Mucosa of rectum (tissue), 2 donors: ENCODE measurements at regions not wholly inside any gene's neighbourhood (a gene's known extent, or its start where the extent isn't known, plus 50 kb on each side); places are given as distances from the start of the nearest gene placed in this dataset.
A peak's percentile ranks its signal among the peaks of the same experiment; 100 is the strongest.

Experiments
- H3K27ac ChIP-seq, 2 donors: one replicate each; pipeline ENCODE4 v1.7.0; 2013; ENCODE audit warnings: inconsistent platforms in 2 of 2, low read depth in 2 of 2, low read length in 2 of 2
- H3K27me3 ChIP-seq, 2 donors: one replicate each; pipeline ENCODE4 v1.7.0; 2013; ENCODE audit warnings: low read length in 2 of 2; ENCODE audit not compliant: control insufficient read depth in 2 of 2, insufficient read depth in 2 of 2
- H3K36me3 ChIP-seq, 2 donors: one replicate each; pipeline ENCODE4 v1.7.0; 2013; ENCODE audit warnings: low read length in 2 of 2; ENCODE audit not compliant: control insufficient read depth in 2 of 2, insufficient read depth in 2 of 2
- H3K4me1 ChIP-seq, 2 donors: one replicate each; pipeline ENCODE4 v1.7.0; 2013; ENCODE audit warnings: low read length in 2 of 2, mild to moderate bottlenecking in 1 of 2; ENCODE audit not compliant: control insufficient read depth in 2 of 2, insufficient read depth in 2 of 2
- H3K4me3 ChIP-seq, 2 donors: one replicate each; pipeline ENCODE4 v1.7.0; 2013; ENCODE audit warnings: low read length in 2 of 2
- H3K9ac ChIP-seq, 2 donors: one replicate each; pipeline ENCODE4 v1.7.0; 2013; ENCODE audit warnings: low read length in 2 of 2, low read depth in 1 of 2, mild to moderate bottlenecking in 1 of 2
- H3K9me3 ChIP-seq, 2 donors: one replicate each; pipeline ENCODE4 v1.7.0; 2013; ENCODE audit warnings: low read length in 2 of 2; ENCODE audit not compliant: control insufficient read depth in 2 of 2
- donor health status: healthy.
- donor health status: Normal muscosa, but diverticular disease.

- no peak overlapping the region for H3K9ac ChIP-seq
- no peaks in the 10 kb centered on the region for H3K9me3 ChIP-seq
- no peaks in the 10 kb centered on the region for H3K27me3 ChIP-seq
- no peak overlapping the region for H3K27ac ChIP-seq
- no peak overlapping the region for H3K4me3 ChIP-seq
- no peaks in the 10 kb centered on the region for H3K36me3 ChIP-seq
- H3K4me1 ChIP-seq, result no peaks in the 10 kb centered on the region
Measured at GRCh38 chr7:25772802-25773201, 379.2 kb upstream of the NFE2L3 start.

GRCh38 chr7:25774675-25775074 lies 377.3 kb upstream of the NFE2L3 start:
- Histone ChIP-seq H3K36me3 (no peaks in the 10 kb centered on the region), H3K4me3 (no peak overlapping the region), H3K9me3 (no peaks in the 10 kb centered on the region), H3K27ac (no peak overlapping the region), H3K27me3 (no peaks in the 10 kb centered on the region), H3K9ac (no peak overlapping the region), H3K4me1 (no peaks in the 10 kb centered on the region)

GRCh38 chr7:25775570-25775969 lies 376.4 kb upstream of the NFE2L3 start:
- Histone ChIP-seq H3K27me3 (no peaks in the 10 kb centered on the region), H3K9me3 (no peaks in the 10 kb centered on the region), H3K4me3 (no peak overlapping the region), H3K4me1 (no peaks in the 10 kb centered on the region), H3K36me3 (no peaks in the 10 kb centered on the region), H3K27ac (no peak overlapping the region), H3K9ac (no peak overlapping the region)

GRCh38 chr7:25775999-25776743 lies 375.8 kb upstream of the NFE2L3 start:
- H3K9me3 ChIP-seq, result no peaks in the 10 kb centered on the region
- H3K4me3 ChIP-seq, result no peak overlapping the region
- H3K9ac ChIP-seq, result no peak overlapping the region
- no peaks in the 10 kb centered on the region for H3K27me3 ChIP-seq
- no peaks in the 10 kb centered on the region for H3K4me1 ChIP-seq
- H3K36me3 ChIP-seq, result no peaks in the 10 kb centered on the region
- H3K27ac ChIP-seq, result no peak overlapping the region

- Histone ChIP-seq H3K27me3 (no peaks in the 10 kb centered on the region), H3K9me3 (no peaks in the 10 kb centered on the region), H3K36me3 (no peaks in the 10 kb centered on the region), H3K9ac (no peak overlapping the region), H3K4me1 (no peaks in the 10 kb centered on the region), H3K4me3 (no peak overlapping the region), H3K27ac (no peak overlapping the region)
Measured at GRCh38 chr7:25776744-25777123, 375.3 kb upstream of the NFE2L3 start.

- no peak overlapping the region for H3K27ac ChIP-seq
- no peaks in the 10 kb centered on the region for H3K27me3 ChIP-seq
- H3K9ac ChIP-seq, result no peak overlapping the region
- no peaks in the 10 kb centered on the region for H3K36me3 ChIP-seq
- no peak overlapping the region for H3K4me3 ChIP-seq
- no peaks in the 10 kb centered on the region for H3K4me1 ChIP-seq
- H3K9me3 ChIP-seq, result no peaks in the 10 kb centered on the region
Measured at GRCh38 chr7:25777969-25778708, 373.9 kb upstream of the NFE2L3 start.

- H3K27ac ChIP-seq, result no peak overlapping the region
- no peaks in the 10 kb centered on the region for H3K9me3 ChIP-seq
- H3K36me3 ChIP-seq, result no peaks in the 10 kb centered on the region
- no peaks in the 10 kb centered on the region for H3K27me3 ChIP-seq
- H3K9ac ChIP-seq, result no peak overlapping the region
- H3K4me1 ChIP-seq, result no peaks in the 10 kb centered on the region
- no peak overlapping the region for H3K4me3 ChIP-seq
Measured at GRCh38 chr7:25779002-25779546, 372.9 kb upstream of the NFE2L3 start.

GRCh38 chr7:25780904-25781303 lies 371.1 kb upstream of the NFE2L3 start:
- H3K4me1 ChIP-seq, result no peaks in the 10 kb centered on the region
- no peak overlapping the region for H3K27ac ChIP-seq
- no peaks in the 10 kb centered on the region for H3K27me3 ChIP-seq
- no peak overlapping the region for H3K9ac ChIP-seq
- H3K9me3 ChIP-seq, result no peaks in the 10 kb centered on the region
- H3K36me3 ChIP-seq, result no peaks in the 10 kb centered on the region
- H3K4me3 ChIP-seq, result no peak overlapping the region

- Histone ChIP-seq H3K4me1 (no peaks in the 10 kb centered on the region), H3K27ac (no peak overlapping the region), H3K9me3 (no peaks in the 10 kb centered on the region), H3K4me3 (no peak overlapping the region), H3K27me3 (no peaks in the 10 kb centered on the region), H3K9ac (no peak overlapping the region), H3K36me3 (no peaks in the 10 kb centered on the region)
Measured at GRCh38 chr7:25781704-25782103, 370.3 kb upstream of the NFE2L3 start.

GRCh38 chr7:25786936-25787335 lies 365.1 kb upstream of the NFE2L3 start:
- Histone ChIP-seq H3K4me1 (peaks cover 0 to 3% of the 10 kb centered on the region in 2 donors), H3K27me3 (no peaks in the 10 kb centered on the region), H3K9ac (no peak overlapping the region), H3K36me3 (no peaks in the 10 kb centered on the region), H3K9me3 (no peaks in the 10 kb centered on the region), H3K27ac (peak overlapping the region; percentile 62 to 71), H3K4me3 (no peak overlapping the region)
